ENCODE measurements at regions not wholly inside any gene's neighbourhood (a gene's known extent, or its start where the extent isn't known, plus 50 kb on each side); places are given as distances from the start of the nearest gene placed in this dataset.

DNA sequence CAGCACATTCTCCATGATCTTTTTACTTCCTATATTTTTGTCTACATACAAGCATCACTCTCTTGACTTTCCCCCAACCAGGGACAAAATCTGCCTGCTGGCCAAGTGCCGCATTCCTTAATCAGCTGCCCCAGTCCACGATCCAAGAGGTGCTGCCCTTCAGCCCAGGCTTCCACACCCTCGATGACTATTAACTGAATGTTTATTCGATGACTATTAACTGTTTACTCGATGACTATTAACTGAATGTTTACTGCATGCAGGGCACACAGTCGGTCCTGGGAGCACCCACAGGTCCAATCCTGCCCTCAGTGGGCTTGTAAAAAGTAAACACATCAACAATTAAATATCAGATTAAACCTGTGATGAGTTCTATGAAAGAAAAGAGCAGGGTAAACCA is 256.9 kb downstream of the ARRDC4 start:
- TF ChIP-seq SIN3A (IDR thresholded peaks at IDR 0.05; ENCODE audit: borderline replicate concordance, insufficient read depth, low read length) (no peak), REST (IDR thresholded peaks at IDR 0.05; ENCODE audit: insufficient read depth in 1 of 2, low read depth in 2 of 2, low read length in 2 of 2) (no peak)

- no peak for TF ChIP-seq TAF1 (IDR thresholded peaks at IDR 0.05; ENCODE audit: borderline replicate concordance, insufficient read depth, low read length)
- TF ChIP-seq SIN3A (IDR thresholded peaks at IDR 0.05; ENCODE audit: borderline replicate concordance, insufficient read depth, low read length): no peak
- TF ChIP-seq POLR2AphosphoS5 (IDR thresholded peaks at IDR 0.05; ENCODE audit: low read depth, low read length): no peak
- no peak for TF ChIP-seq FOXP2 (optimal IDR thresholded peaks at IDR 0.05; ENCODE audit: borderline replicate concordance, extremely low read depth, extremely low read length, insufficient read depth)
- no peak for TF ChIP-seq REST (IDR thresholded peaks at IDR 0.05; ENCODE audit: insufficient read depth in 1 of 2, low read depth in 2 of 2, low read length in 2 of 2)
Observed at GRCh38 chr15:98221144-98221543, 260.6 kb downstream of the ARRDC4 start.

- no peak for TF ChIP-seq POLR2AphosphoS5 (IDR thresholded peaks at IDR 0.05; ENCODE audit: low read depth, low read length)
- TF ChIP-seq REST (IDR thresholded peaks at IDR 0.05; ENCODE audit: insufficient read depth in 1 of 2, low read depth in 2 of 2, low read length in 2 of 2): no peak
- TF ChIP-seq SIN3A (IDR thresholded peaks at IDR 0.05; ENCODE audit: borderline replicate concordance, insufficient read depth, low read length): no peak
- no peak for TF ChIP-seq TAF1 (IDR thresholded peaks at IDR 0.05; ENCODE audit: borderline replicate concordance, insufficient read depth, low read length)
- TF ChIP-seq FOXP2 (optimal IDR thresholded peaks at IDR 0.05; ENCODE audit: borderline replicate concordance, extremely low read depth, extremely low read length, insufficient read depth): no peak
Observed at GRCh38 chr15:98221577-98221976, 261.1 kb downstream of the ARRDC4 start.

DNA sequence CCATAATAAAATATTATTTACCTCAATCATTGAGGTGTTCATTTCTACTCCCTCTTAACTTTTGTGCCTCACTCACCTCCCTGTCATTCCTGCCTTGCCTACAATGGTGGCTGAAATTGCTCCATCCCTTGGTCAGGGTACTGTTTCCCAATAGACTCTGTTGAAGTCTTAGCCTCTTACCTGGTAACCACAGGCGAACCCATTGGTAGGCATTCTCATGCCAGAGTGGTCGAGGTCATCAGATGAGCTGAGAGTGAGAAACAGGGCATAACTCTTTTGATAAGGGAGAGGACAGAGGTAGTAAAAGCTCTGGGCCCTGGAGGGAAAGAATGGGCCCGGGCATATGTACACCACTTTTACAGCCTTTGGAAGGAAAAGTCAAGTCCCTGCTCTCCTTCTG is 265.6 kb downstream of the ARRDC4 start:
- no peak for TF ChIP-seq POLR2AphosphoS5 (IDR thresholded peaks at IDR 0.05; ENCODE audit: low read depth, low read length)
- no peak for TF ChIP-seq SIN3A (IDR thresholded peaks at IDR 0.05; ENCODE audit: borderline replicate concordance, insufficient read depth, low read length)
- no peak for TF ChIP-seq TAF1 (IDR thresholded peaks at IDR 0.05; ENCODE audit: borderline replicate concordance, insufficient read depth, low read length)
- no peak for TF ChIP-seq FOXP2 (optimal IDR thresholded peaks at IDR 0.05; ENCODE audit: borderline replicate concordance, extremely low read depth, extremely low read length, insufficient read depth)
- TF ChIP-seq REST (IDR thresholded peaks at IDR 0.05; ENCODE audit: insufficient read depth in 1 of 2, low read depth in 2 of 2, low read length in 2 of 2): no peak

GRCh38 chr15:98226578-98226977 is 266.1 kb downstream of the ARRDC4 start:
- TF ChIP-seq SIN3A (IDR thresholded peaks at IDR 0.05; ENCODE audit: borderline replicate concordance, insufficient read depth, low read length) (no peak), POLR2AphosphoS5 (IDR thresholded peaks at IDR 0.05; ENCODE audit: low read depth, low read length) (no peak), FOXP2 (optimal IDR thresholded peaks at IDR 0.05; ENCODE audit: borderline replicate concordance, extremely low read depth, extremely low read length, insufficient read depth) (no peak), REST (IDR thresholded peaks at IDR 0.05; ENCODE audit: insufficient read depth in 1 of 2, low read depth in 2 of 2, low read length in 2 of 2) (no peak), TAF1 (IDR thresholded peaks at IDR 0.05; ENCODE audit: borderline replicate concordance, insufficient read depth, low read length) (no peak)

All from PFSK-1 (cell line).